Stimulated activated effector memory CD8-positive, alpha-beta T cell treated with anti-CD3 and anti-CD28 coated beads, Interleukin-12 subunit alpha, Interleukin-12 subunit beta, amount 100 ng/mL, for 72 hours (primary cell): ENCODE measurements at regions not wholly inside any gene's neighbourhood (a gene's known extent, or its start where the extent isn't known, plus 50 kb on each side); places are given as distances from the start of the nearest gene placed in this dataset.

Experiments used
- ATAC-seq: fragments of 150-1000 bp; cut with Tn5 transposase; 2 replicates; pipeline ENCODE4 v1.10.0; 2021
- DNase-seq, 2 donors: peaks; one replicate each; pipeline ENCODE4 v3.0.0; 2021 to 2022; ENCODE audit warnings: low spot score in 2 of 2
- H3K27ac Mint-ChIP-seq: one replicate; pipeline ENCODE4 v1.8.0; 2022; ENCODE audit warnings: mild to moderate bottlenecking, mixed read lengths
- H3K36me3 Mint-ChIP-seq: one replicate; pipeline ENCODE4 v1.8.0; 2022; ENCODE audit warnings: mild to moderate bottlenecking, mixed read lengths
- H3K4me1 Mint-ChIP-seq: one replicate; pipeline ENCODE4 v1.8.0; 2022; ENCODE audit warnings: mixed read lengths
- H3K4me3 Mint-ChIP-seq: one replicate; pipeline ENCODE4 v1.8.0; 2022; ENCODE audit warnings: mild to moderate bottlenecking, mixed read lengths
- H3K9me3 Mint-ChIP-seq: one replicate; pipeline ENCODE4 v1.8.0; 2022; ENCODE audit warnings: mixed read lengths

- Mint-ChIP-seq H3K27ac (no peak overlapping the region), H3K9me3 (no peaks in the 10 kb centered on the region), H3K4me3 (peak overlapping the region; percentile 24), H3K36me3 (peaks cover 5% of the 10 kb centered on the region), H3K4me1 (peaks cover 9% of the 10 kb centered on the region)
- DNase-seq (no peak), ATAC-seq (no peak)
These were observed 59.7 kb upstream of the BCOR start for GRCh38 chrX:40157228-40158035.

GRCh38 chrX:40156470-40157227, 58.9 kb upstream of the BCOR start:
- no peak overlapping the region for H3K27ac Mint-ChIP-seq
- peaks cover 9% of the 10 kb centered on the region for H3K4me1 Mint-ChIP-seq
- H3K36me3 Mint-ChIP-seq, result peaks cover 5% of the 10 kb centered on the region
- DNase-seq (no peak), ATAC-seq (no peak)
- no peaks in the 10 kb centered on the region for H3K9me3 Mint-ChIP-seq
- peak overlapping the region; percentile 24 for H3K4me3 Mint-ChIP-seq

- no peaks in the 10 kb centered on the region for H3K9me3 Mint-ChIP-seq
- ATAC-seq (no peak), DNase-seq (no peak)
- H3K27ac Mint-ChIP-seq, result no peak overlapping the region
- H3K36me3 Mint-ChIP-seq, result peaks cover 5% of the 10 kb centered on the region
- peaks cover 9% of the 10 kb centered on the region for H3K4me1 Mint-ChIP-seq
- peak overlapping the region; percentile 76 for H3K4me3 Mint-ChIP-seq
These were observed 58.1 kb upstream of the BCOR start for GRCh38 chrX:40155589-40156469.

DNA sequence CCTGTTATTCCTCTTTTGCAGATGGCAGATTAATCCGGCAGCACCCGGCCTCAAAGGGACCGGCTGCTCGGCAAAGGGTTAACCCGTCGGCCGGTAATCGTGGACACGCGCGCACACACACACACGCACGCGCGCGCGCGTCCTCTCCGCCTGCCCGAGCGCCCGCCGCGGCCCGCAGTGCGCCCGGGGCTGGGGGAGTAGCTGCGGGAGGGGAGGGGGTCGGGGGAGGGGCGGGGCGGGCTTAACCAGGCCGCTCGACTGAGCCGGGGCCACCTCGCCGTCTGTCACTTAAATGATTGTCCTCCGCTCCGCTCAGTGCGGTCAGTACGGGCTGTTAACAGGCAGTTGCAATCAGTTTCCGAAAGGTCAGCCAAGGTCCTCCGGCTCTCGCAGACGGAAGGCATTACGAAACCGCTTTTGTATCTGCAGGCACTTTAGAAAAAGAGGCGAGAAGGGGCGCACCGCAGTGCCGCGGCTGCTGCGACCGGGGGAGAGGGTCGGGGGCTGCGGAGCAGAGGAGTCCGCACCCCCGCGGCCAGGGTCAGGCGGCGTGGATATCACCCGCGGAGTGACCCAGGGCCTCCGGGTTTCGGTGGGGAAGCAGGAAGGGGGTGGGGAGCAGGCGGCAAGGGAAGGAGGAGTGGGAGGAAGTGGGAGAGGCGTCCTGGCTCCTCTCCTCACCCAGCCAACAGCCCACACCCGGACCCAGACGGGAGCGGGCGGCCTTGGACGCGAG, 57.3 kb upstream of the BCOR start:
- H3K4me1 Mint-ChIP-seq, result peaks cover 9% of the 10 kb centered on the region
- ATAC-seq (no peak), DNase-seq (peak in 1 of 2 donors; percentile 49)
- no peak overlapping the region for H3K27ac Mint-ChIP-seq
- H3K36me3 Mint-ChIP-seq, result peaks cover 5% of the 10 kb centered on the region
- no peaks in the 10 kb centered on the region for H3K9me3 Mint-ChIP-seq
- H3K4me3 Mint-ChIP-seq, result peak overlapping the region; percentile 76

GRCh38 chrX:40154250-40154852, 56.6 kb upstream of the BCOR start:
- no peak for DNase-seq
- Mint-ChIP-seq H3K4me3 (peak overlapping the region; percentile 76), H3K27ac (no peak overlapping the region), H3K36me3 (peaks cover 5% of the 10 kb centered on the region), H3K4me1 (peaks cover 9% of the 10 kb centered on the region), H3K9me3 (no peaks in the 10 kb centered on the region)
- no peak for ATAC-seq

DNA sequence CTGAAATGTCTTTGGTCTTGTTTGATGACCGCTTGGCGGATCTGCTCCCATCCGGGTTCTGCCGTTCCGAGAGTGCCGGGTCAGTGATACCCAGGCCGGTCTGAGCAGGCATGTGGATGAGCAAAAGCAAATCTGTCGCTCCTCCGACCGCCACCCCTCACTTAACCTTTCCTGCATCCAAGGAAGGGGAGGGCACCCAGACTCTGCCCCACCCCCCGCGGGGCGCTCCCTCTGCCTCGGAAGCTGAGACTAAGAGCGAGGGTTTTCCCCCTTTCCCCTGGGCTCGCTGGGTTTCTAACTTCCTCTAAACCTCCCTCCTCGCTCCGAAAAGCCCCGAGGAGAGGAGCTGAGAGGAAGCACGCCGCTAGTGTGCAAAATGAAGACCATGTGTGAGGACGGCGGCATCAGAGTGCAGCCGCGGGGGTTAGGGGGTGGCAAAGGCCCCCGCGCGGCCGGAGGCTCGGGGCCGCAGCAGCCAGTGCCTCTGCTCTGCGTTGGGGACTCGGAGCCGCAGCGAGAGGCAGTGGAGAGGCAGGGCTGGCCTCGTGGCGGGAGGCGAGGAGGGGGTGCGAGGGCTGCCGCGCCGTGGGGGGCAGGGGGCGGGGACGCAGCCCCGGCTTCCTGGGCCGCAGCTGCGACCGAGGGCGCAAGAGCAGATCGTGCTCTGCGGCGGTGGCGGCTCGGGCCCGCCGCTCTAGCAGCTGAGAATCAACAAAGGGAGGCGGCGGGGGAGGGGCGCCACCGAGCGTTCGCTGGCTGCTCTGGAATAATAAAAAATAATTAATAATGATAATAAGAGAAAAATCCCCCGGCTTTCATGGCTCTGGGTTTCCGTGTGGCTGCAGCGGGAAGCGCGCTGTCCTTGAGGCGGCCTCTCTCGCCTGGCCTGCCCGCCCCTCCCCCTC, 55.8 kb upstream of the BCOR start:
- ATAC-seq (peak; percentile 69), DNase-seq (peak in 1 of 2 donors; percentile 69)
- peak overlapping the region; percentile 76 for H3K4me3 Mint-ChIP-seq
- peaks cover 16% of the 10 kb centered on the region for H3K4me1 Mint-ChIP-seq
- H3K27ac Mint-ChIP-seq, result no peak overlapping the region
- H3K36me3 Mint-ChIP-seq, result peaks cover 5% of the 10 kb centered on the region
- no peaks in the 10 kb centered on the region for H3K9me3 Mint-ChIP-seq

DNA sequence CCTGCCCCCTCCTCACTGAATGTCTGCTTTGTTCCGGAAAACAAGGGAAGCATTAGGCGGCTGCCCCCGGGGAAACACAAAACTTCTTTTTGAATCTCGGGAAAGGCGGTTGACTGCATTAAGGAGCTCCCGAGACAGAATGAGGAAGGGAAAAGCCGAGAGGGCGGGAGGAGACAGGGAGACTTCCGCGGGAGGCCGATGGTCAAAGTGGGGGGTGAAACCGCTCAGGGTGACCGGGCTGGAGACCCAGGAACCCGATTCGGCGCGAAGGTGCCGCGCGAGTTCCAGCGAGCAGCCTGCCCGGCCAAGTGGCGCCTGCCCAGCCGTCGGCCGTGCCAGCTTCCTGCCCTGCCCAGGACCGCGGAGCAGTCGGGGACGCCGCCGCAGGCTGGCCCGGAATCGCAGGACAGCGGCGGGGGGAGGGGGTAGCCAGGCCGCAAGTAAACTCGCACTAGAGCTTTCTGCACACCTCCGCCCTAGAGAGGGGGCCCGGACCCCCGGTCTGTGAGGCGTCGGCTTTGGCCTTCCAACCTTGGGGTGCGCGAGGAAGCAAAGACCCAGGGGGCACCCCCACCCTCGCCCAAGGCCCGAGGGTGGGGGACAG, 55.1 kb upstream of the BCOR start:
- peak overlapping the region; percentile 76 for H3K4me3 Mint-ChIP-seq
- DNase-seq (no peak), ATAC-seq (peak; percentile 14)
- H3K9me3 Mint-ChIP-seq, result no peaks in the 10 kb centered on the region
- H3K4me1 Mint-ChIP-seq, result peaks cover 19% of the 10 kb centered on the region
- H3K27ac Mint-ChIP-seq, result no peak overlapping the region
- H3K36me3 Mint-ChIP-seq, result peaks cover 5% of the 10 kb centered on the region

DNA sequence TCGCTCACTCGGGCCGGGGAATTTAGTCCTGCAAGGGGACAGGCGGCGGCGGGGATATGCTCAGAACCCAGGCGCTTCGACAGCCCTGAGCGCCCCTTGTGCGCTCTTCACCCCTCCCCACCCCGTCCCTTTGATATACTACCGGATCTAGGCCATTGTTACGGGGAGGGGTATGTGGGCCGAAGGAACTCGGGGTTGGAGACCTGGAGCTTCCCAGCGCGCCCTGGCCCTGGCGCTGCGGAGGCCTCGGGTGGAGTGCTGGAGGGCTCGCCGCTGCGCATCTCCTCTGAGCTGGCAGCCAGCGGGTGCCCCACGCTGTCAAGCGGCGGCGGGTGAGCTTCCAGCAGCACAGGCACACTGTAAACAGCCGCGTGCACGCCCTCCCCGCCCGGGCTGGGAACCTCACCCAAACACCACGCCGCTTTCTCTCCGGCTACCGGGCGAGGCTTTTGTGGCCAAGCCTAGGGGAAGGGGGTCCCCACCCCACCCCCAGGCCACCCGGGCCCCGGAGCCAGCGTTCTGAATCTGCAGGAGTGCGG, 54.5 kb upstream of the BCOR start:
- DNase-seq, result no peak
- peak overlapping the region; percentile 76 for H3K4me3 Mint-ChIP-seq
- ATAC-seq, result peak; percentile 42
- H3K9me3 Mint-ChIP-seq, result no peaks in the 10 kb centered on the region
- peaks cover 14% of the 10 kb centered on the region for H3K4me1 Mint-ChIP-seq
- peaks cover 3% of the 10 kb centered on the region for H3K36me3 Mint-ChIP-seq
- no peak overlapping the region for H3K27ac Mint-ChIP-seq

DNA sequence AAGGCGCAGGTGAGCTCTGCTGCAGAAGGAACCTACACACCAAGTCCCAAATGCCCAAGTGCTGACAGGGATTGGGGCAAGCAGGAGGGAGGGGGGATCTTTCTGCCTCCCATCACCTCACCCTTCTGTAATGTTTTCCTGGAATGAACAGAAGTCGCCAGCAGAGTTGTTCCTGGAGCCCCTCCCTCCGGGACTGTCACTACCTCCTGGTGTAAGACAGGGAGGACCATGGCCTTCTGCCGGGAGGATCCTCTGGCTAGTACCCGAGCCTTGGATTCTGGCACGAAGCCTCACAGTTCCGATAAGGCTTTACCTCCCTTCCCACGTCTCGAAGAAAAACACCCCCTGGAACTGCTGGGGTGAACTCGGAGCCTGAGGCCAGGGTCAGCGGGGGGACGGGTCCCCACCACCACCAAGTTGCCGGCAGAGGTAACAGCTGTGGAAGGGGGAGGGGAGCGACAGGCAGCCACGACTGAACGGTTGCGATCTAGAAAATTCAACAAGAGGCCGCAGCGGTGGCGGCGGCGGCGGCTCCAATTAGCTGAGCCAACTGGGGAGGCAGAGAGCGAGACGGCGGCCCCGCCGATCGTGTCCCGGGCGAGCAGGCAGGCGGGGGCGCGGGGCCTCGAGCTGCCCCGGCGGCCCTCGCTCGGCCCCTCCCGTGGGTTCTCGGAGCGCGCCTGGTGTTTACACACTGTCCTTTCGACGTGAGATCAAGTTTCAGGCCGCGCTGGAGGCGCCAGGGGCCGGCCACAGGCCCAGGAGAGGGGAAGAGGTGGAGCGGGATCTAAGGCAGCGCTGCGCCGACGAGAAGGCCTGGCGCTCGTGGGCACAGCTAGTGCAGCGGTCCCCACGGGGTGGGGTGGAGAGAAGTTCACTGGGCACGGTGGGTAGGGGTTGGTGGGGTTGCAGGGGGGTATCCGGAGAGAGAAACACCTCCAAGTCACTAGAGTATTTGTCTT, 53.7 kb upstream of the BCOR start:
- no peak overlapping the region for H3K4me3 Mint-ChIP-seq
- no peak for ATAC-seq
- no peak for DNase-seq
- H3K36me3 Mint-ChIP-seq, result no peaks in the 10 kb centered on the region
- H3K9me3 Mint-ChIP-seq, result no peaks in the 10 kb centered on the region
- no peak overlapping the region for H3K27ac Mint-ChIP-seq
- H3K4me1 Mint-ChIP-seq, result peaks cover 10% of the 10 kb centered on the region

- Mint-ChIP-seq H3K4me1 (peaks cover 10% of the 10 kb centered on the region), H3K9me3 (no peaks in the 10 kb centered on the region), H3K27ac (no peak overlapping the region), H3K36me3 (no peaks in the 10 kb centered on the region), H3K4me3 (no peak overlapping the region)
- no peak for ATAC-seq
- DNase-seq, result no peak
These were observed 52.7 kb upstream of the BCOR start for GRCh38 chrX:40150503-40150902.

DNA sequence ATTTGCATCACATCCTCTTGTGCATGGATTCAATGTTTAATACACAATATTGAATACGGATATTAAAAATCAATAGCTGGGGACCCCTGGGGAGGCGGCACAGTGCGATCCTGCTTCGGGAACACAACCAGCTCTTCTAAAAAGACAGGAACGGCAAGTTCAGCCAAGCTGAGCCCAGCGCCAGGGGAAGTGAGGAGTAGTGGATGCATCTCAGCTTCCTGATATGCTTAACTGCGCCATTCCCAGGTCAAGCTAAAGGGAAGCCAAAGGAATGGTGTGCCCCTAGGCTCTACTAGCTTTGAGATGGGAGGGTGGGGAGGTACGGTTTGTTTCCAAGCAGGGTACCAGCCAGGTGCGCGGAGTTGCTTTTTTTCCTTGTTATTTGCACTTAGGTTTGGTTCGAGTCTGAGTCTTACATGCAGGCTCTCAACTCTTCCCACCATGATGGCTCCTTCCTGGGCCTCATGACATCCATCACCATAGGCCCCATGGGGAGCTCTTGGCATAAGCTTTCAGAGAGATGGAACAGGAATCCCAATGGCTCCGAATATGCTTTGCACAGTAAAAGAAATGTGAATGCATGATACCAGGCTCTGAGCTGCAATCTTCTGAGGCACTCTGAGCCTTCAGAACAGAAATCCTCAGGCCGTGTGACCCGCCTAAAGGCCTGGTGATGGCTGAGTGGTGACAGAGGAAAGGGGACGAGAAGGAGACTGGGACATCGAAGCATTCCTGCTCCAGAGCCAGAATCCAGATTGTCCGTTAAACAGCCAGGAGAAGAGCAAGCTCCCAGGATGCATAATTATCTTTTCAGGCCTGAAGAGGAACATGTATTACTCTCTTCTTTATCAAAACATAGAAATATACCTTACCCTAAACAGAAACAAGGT, 51.8 kb upstream of the BCOR start:
- H3K9me3 Mint-ChIP-seq, result no peaks in the 10 kb centered on the region
- H3K4me1 Mint-ChIP-seq, result peaks cover 10% of the 10 kb centered on the region
- peak overlapping the region; percentile 19 for H3K4me3 Mint-ChIP-seq
- DNase-seq, result no peak
- no peak for ATAC-seq
- H3K36me3 Mint-ChIP-seq, result no peaks in the 10 kb centered on the region
- no peak overlapping the region for H3K27ac Mint-ChIP-seq
